GM12864 (cell line): ENCODE measurements at regions not wholly inside any gene's neighbourhood (a gene's known extent, or its start where the extent isn't known, plus 50 kb on each side); places are given as distances from the start of the nearest gene placed in this dataset.
"Not testable (repeated sequence)": the region's sequence is repeated elsewhere in the genome, so short reads cannot be mapped to it uniquely, and the experiment has no call there.

Experiments used
- DNase-seq: peaks from one replicate; pipeline ENCODE4 v3.0.0-alpha.2; 2011; ENCODE audit warnings: low read depth
- H3K4me3 ChIP-seq: 2 replicates; pipeline ENCODE4 v1.5.1; 2011; ENCODE audit warnings: mild to moderate bottlenecking, low read depth, low read length, control low read depth
- TF ChIP-seq, protein P1 (sequence below): IDR thresholded peaks from 2 replicates; pipeline ENCODE4 v1.5.1; 2011; ENCODE audit warnings: low read depth, mild to moderate bottlenecking, moderate library complexity, low read length, control low read depth, inconsistent platforms; ENCODE audit errors: missing control alignments

DNA sequence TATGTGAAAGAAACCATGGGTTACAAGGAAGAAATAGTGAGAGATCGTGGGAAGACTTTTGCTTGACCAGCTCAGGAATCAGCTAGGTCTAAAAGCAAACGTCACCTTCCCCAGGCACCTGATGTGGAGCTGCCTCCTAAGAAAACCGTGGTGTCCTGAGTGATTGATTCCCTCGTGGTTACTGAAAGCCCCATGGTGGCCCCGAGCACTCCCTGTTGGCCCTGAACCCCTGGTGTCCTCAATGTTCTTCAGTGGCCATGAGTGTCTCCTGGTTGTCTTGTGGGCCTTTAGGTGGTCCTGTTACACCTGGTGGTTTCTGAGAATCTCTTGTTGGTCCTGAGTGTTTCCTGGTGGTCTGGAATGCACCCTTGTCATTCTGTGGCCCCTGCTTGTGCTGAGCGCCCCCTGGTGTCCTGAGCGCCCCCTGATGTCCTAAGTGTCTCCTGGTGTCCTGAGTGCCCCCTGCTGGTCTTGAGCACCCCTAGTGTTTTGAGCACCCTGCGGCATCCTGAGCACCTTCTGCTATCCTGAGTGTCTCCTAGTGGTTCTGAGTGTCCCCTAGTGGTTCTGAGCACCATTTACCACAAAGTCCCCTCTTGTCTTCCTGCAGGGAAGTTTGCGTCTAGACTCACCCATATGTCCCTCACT is 518.7 kb downstream of the TMEM121 start:
- peak; percentile 44 for DNase-seq
- no peak overlapping the region for H3K4me3 ChIP-seq
- TF ChIP-seq, protein P1, sequence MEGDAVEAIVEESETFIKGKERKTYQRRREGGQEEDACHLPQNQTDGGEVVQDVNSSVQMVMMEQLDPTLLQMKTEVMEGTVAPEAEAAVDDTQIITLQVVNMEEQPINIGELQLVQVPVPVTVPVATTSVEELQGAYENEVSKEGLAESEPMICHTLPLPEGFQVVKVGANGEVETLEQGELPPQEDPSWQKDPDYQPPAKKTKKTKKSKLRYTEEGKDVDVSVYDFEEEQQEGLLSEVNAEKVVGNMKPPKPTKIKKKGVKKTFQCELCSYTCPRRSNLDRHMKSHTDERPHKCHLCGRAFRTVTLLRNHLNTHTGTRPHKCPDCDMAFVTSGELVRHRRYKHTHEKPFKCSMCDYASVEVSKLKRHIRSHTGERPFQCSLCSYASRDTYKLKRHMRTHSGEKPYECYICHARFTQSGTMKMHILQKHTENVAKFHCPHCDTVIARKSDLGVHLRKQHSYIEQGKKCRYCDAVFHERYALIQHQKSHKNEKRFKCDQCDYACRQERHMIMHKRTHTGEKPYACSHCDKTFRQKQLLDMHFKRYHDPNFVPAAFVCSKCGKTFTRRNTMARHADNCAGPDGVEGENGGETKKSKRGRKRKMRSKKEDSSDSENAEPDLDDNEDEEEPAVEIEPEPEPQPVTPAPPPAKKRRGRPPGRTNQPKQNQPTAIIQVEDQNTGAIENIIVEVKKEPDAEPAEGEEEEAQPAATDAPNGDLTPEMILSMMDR, result peak; percentile 95

DNA sequence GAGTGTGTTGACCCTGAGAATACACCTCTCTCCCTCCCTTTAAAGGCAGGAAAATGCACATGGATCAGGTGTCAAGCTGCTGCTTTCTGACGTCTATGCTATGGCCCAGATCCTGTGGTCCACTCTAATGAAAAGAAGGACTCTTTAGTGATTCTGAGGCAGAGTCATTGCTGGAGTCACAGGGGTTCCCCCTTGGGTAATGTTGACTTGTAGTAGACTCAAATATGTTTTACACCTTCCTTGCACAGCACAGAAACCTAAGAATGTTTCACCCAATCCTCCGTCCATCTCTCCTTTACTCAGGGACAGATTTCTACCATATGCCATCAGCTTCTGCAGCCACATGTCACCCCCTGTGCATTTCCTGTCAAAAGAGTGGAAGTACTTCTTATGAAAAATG is 525.4 kb downstream of the TMEM121 start:
- TF ChIP-seq, protein P1, result no peak
- DNase-seq, result no peak
- H3K4me3 ChIP-seq, result no peak overlapping the region

DNA sequence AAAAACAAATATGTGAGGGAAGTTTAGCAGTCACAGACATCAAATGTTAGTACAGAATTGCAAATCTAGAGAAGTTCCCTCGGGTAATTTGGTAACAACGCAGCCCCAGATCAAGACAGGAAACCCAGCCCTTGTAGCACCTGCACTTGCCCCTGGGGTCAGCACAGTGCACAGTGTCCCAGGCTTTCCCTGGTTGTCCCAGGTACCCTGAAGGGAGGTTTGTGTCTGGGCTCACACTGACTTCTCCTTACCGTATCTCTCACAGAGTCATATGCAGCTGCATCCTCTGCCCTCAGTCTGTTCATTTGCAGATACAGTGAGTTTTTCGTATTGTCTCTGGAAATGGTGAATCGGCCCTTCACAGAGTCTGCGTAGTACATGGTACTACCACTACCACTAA is 528.9 kb downstream of the TMEM121 start:
- DNase-seq, result no peak
- TF ChIP-seq, protein P1, result no peak
- H3K4me3 ChIP-seq, result no peak overlapping the region

GRCh38 chr14:106058342-106058741 is 532.0 kb downstream of the TMEM121 start:
- DNase-seq, result no peak
- TF ChIP-seq, protein P1, result no peak
- no peak overlapping the region for H3K4me3 ChIP-seq

DNA sequence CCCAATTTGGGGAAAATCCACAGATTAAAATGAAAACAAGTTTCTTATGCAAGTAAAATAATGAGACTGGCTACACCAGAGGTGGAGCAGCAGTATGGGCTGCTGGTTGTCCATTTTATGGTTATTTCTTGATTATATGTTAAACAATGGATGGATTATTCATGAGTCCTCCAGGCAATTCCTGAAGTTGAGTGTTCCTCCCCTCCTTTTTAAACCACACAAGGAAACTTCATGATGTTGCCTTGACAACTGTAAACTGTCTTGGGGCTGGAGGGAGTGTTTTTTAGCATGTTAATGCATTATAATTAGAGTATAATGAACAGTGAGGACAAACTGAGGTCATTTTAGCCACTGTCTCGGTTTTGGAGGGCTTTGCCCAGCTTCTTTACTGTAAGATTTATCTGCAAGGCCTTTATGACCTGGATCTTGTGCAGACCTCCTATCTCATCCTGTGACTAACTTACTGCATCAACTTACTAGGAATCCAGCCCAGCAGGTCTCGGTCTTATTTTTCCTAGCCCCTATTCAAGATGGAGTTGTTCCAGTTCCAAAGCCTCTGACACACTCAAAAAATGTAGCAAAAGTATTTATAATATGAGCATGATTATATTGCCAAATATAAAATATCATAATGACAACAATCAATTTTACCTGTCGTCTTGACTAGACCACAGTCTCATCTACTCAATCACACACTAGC is 534.0 kb downstream of the TMEM121 start:
- TF ChIP-seq, protein P1, result no peak
- no peak for DNase-seq
- H3K4me3 ChIP-seq, result no peak overlapping the region

DNA sequence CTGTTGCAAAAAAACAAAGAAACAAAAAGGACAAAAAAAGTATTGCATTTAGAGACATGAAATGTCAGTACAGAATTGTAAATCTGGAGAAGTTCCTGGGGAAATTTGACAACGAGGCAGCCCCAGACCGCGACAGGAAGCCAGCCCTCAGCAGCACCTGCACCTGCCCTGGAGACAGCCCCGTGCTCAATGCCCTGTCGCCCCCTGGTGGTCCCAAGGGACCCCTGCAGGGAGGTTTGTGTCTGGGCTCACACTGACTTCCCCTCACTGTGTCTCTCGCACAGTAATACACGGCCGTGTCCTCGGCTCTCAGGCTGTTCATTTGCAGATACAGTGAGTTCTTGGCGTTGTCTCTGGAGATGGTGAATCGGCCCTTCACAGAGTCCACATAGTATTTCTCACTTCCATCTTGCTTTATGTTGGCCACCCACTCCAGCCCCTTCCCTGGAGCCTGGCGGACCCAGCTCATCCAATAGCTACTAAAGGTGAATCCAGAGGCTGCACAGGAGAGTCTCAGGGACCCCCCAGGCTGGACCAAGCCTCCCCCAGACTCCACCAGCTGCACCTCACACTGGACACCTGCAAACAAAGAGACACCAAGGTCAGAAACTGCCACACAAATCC is 535.6 kb downstream of the TMEM121 start:
- not testable (repeated sequence) for DNase-seq, H3K4me3 ChIP-seq
- TF ChIP-seq, protein P1, result peak; percentile 46
